Adrenal gland (tissue), 9 donors: ENCODE measurements at regions not wholly inside any gene's neighbourhood (a gene's known extent, or its start where the extent isn't known, plus 50 kb on each side); places are given as distances from the start of the nearest gene placed in this dataset.

Experiments
- DNase-seq, 7 donors: peaks; one replicate each; pipeline ENCODE4 v3.0.0-alpha.2; 2019 to 2020
- H3K27ac ChIP-seq, 5 donors: fragments of 200-600 bp; sonication (generic) in 4 of 5; 1 replicate in 3 of 5; 2 replicates in 2 of 5; pipeline versions ENCODE4 v1.5.1 to v1.8.0; 2016 to 2020; ENCODE audit warnings: mild to moderate bottlenecking in 1 of 5
- H3K27me3 ChIP-seq: fragments of 200-600 bp; 2 replicates; pipeline ENCODE4 v1.8.0; 2021
- H3K36me3 ChIP-seq, 2 donors: fragments of 200-600 bp; replicated peaks in 1 of 2; 1 replicate in 1 of 2; 2 replicates in 1 of 2; pipeline versions ENCODE4 v1.5.1 to v1.8.0; 2018 to 2022
- H3K4me1 ChIP-seq, 2 donors: fragments of 200-600 bp; replicated peaks in 1 of 2; 1 replicate in 1 of 2; 2 replicates in 1 of 2; pipeline versions ENCODE4 v1.5.1 to v1.8.0; 2018 to 2021
- H3K4me3 ChIP-seq, 4 donors: fragments of 200-600 bp; sonication (generic) in 3 of 4; one replicate each; pipeline ENCODE4 v1.5.1; 2016 to 2018
- H3K9me3 ChIP-seq, 3 donors: fragments of 200-600 bp; sonication (generic) in 1 of 3; replicated peaks in 1 of 3; 1 replicate in 2 of 3; 2 replicates in 1 of 3; pipeline versions ENCODE4 v1.5.1 to v1.8.0; 2016 to 2021
- CTCF ChIP-seq, 6 experiments: fragments of 450-650 bp in 4 of 6; fragments of 200-600 bp in 2 of 6; sonication (generic) in 1 of 6; IDR thresholded peaks; 1 replicate in 5 of 6; 2 replicates in 1 of 6; pipeline versions ENCODE4 v1.5.1 to v1.8.0; 2016 to 2021; ENCODE audit warnings: antibody characterized with exemption in 6 of 6, mild to moderate bottlenecking in 2 of 6, moderate library complexity in 1 of 6
- POLR2A ChIP-seq, 2 donors: fragments of 450-650 bp; IDR thresholded peaks; one replicate each; pipeline ENCODE4 v1.6.1; 2017; ENCODE audit warnings: antibody characterized with exemption in 2 of 2, mild to moderate bottlenecking in 2 of 2, moderate library complexity in 1 of 2
- WGBS, 4 donors: extraction: QIAGEN DNeasy Blood & Tissue Kit in 2 of 4; methylation state at CpG; one replicate each; pipeline versions ENCODE4 v1.1.5 to v1.1.7; 2013 to 2017; 5-methylcytosine and 5-hydroxymethylcytosine counted together
- intact Hi-C, 2 donors: fragments of 100-400 bp; cut with DNase I; formaldehyde crosslinking; loops; one replicate each; pipeline versions ENCODE4 v1.14.1 to v1.15.0; 2022 to 2023
- donor health status: healthy with polysubstance abuse.
- donor health status: Bipolar disorder and iron deficiency.
- donor health status: DM: yes; HTN: yes; CAD: no.
- donor health status: DM: no; HTN: no; CAD: no.
- donor health status: DM: no; HTN: no; CAD: no.

- DNase-seq, result no peak
- no peak for TF ChIP-seq CTCF (IDR thresholded peaks at IDR 0.05)
- TF ChIP-seq POLR2A (IDR thresholded peaks at IDR 0.05), result no peak
- Histone ChIP-seq H3K4me3 (no peak overlapping the region), H3K36me3 (no peaks in the 10 kb centered on the region), H3K27me3 (no peaks in the 10 kb centered on the region), H3K27ac (no peak overlapping the region), H3K9me3 (no peaks in the 10 kb centered on the region), H3K4me1 (no peaks in the 10 kb centered on the region)
- intact Hi-C loops, result no loop called here
- 80 to 84% (median 83%) methylated on average over 14 of the region's 14 CpGs for WGBS, 4 donors
These were observed 779.9 kb upstream of the ARGLU1 start for GRCh38 chr13:107347641-107348369.

GRCh38 chr13:107342747-107343146, 774.8 kb upstream of the ARGLU1 start:
- WGBS, 4 donors, result 83 to 94% (median 87%) methylated on average over 3 of the region's 3 CpGs

GRCh38 chr13:107339209-107339608, 771.3 kb upstream of the ARGLU1 start:
- WGBS, 4 donors, result 74 to 83% (median 77%) methylated on average over 4 of the region's 4 CpGs
- Histone ChIP-seq H3K9me3 (no peaks in the 10 kb centered on the region), H3K4me3 (no peak overlapping the region), H3K36me3 (no peaks in the 10 kb centered on the region), H3K27me3 (no peaks in the 10 kb centered on the region), H3K27ac (no peak overlapping the region), H3K4me1 (no peaks in the 10 kb centered on the region)
- TF ChIP-seq POLR2A (IDR thresholded peaks at IDR 0.05) (no peak), CTCF (IDR thresholded peaks at IDR 0.05) (no peak)
- intact Hi-C loops, result no loop called here
- no peak for DNase-seq

More at GRCh38 chr13:107342747-107343146, 774.8 kb upstream of the ARGLU1 start:
- H3K9me3 ChIP-seq, result no peaks in the 10 kb centered on the region
- H3K27me3 ChIP-seq, result no peaks in the 10 kb centered on the region
- H3K36me3 ChIP-seq, result no peaks in the 10 kb centered on the region
- no peak overlapping the region for H3K4me3 ChIP-seq
- H3K4me1 ChIP-seq, result no peaks in the 10 kb centered on the region
- DNase-seq, result no peak
- TF ChIP-seq POLR2A (IDR thresholded peaks at IDR 0.05) (no peak), CTCF (IDR thresholded peaks at IDR 0.05) (no peak)
- intact Hi-C loops, result no loop called here
- no peak overlapping the region for H3K27ac ChIP-seq

- no peaks in the 10 kb centered on the region for H3K36me3 ChIP-seq
- H3K9me3 ChIP-seq, result no peaks in the 10 kb centered on the region
- DNase-seq, result no peak
- WGBS, 4 donors, result 63 to 76% (median 73%) methylated on average over 4 of the region's 4 CpGs
- no peak overlapping the region for H3K27ac ChIP-seq
- no peak for TF ChIP-seq CTCF (IDR thresholded peaks at IDR 0.05)
- TF ChIP-seq POLR2A (IDR thresholded peaks at IDR 0.05), result no peak
- no peak overlapping the region for H3K4me3 ChIP-seq
- no peaks in the 10 kb centered on the region for H3K4me1 ChIP-seq
- H3K27me3 ChIP-seq, result no peaks in the 10 kb centered on the region
- intact Hi-C loops, result no loop called here
These were observed 764.3 kb upstream of the ARGLU1 start for GRCh38 chr13:107332188-107332587.
